HCT116 (cell line): ENCODE measurements at regions not wholly inside any gene's neighbourhood (a gene's known extent, or its start where the extent isn't known, plus 50 kb on each side); places are given as distances from the start of the nearest gene placed in this dataset.

Experiments used
- ATAC-seq: fragments of 200-7000 bp; cut with Tn5 transposase; 2 replicates; pipeline ENCODE4 v1.9.1; 2020; ENCODE audit warnings: mild to moderate bottlenecking, moderate library complexity
- BruUV-seq: library from RNA; stranded (reverse); fragments of 400-500 nt; replicated peaks from 2 replicates; lab custom pipeline; 2021; lab: Mats Ljungman, UMichigan
- CTCF ChIA-PET: fragments of 300-600 bp; sonication (Branson Sonifier 250); formaldehyde crosslinking; loops from one replicate; lab custom pipeline; 2021; ENCODE audit warnings: antibody characterized with exemption; lab: Charles Lee
- POLR2A ChIA-PET: fragments of 300-600, 350-600 bp; sonication (Branson Sonifier 250); formaldehyde crosslinking; loops from one replicate; lab custom pipeline; 2021; ENCODE audit warnings: antibody characterized with exemption; lab: Charles Lee
- RAD21 ChIA-PET, 2 experiments: fragments of 300-600 bp; sonication (Branson Sonifier 250); formaldehyde crosslinking; loops; one replicate each; lab custom pipeline; 2023; ENCODE audit warnings: low total read pairs in 2 of 2; ENCODE audit not compliant: uncharacterized antibody in 2 of 2, unreplicated experiment in 2 of 2, low non-redundant PET in 1 of 2; lab: Charles Lee
- DNase-seq: peaks from one replicate; pipeline ENCODE4 v3.0.0-alpha.2; 2010; ENCODE audit warnings: low read depth, low spot score
- H2AFZ ChIP-seq: fragments of 200-600 bp; shearing (Covaris generic), sonication (generic); 2 replicates; pipeline ENCODE4 v1.6.1; 2017; ENCODE audit warnings: low read depth, mixed run types, mixed read lengths, antibody characterized with exemption, low read length; ENCODE audit not compliant: poor library complexity, severe bottlenecking
- H3K27ac ChIP-seq: 2 replicates; pipeline ENCODE4 v1.5.1; 2012; ENCODE audit warnings: low read depth, low read length
- H3K27me3 ChIP-seq: fragments of 200-600 bp; sonication (generic); 2 replicates; pipeline ENCODE4 v1.6.1; 2016; ENCODE audit warnings: mixed run types, low read length, mixed read lengths; ENCODE audit not compliant: insufficient read depth
- H3K36me3 ChIP-seq, 2 experiments: fragments of 200-500 bp in 1 of 2; fragments of 200-600 bp in 1 of 2; sonication (Bioruptor generic) in 1 of 2; sonication (generic) in 1 of 2; 2 replicates each; pipeline versions ENCODE4 v1.5.1 to v1.6.1; 2014 to 2016; ENCODE audit warnings: low read length in 2 of 2, inconsistent platforms in 1 of 2, mixed read lengths in 1 of 2, mixed run types in 1 of 2; ENCODE audit not compliant: insufficient read depth in 2 of 2, control insufficient read depth in 1 of 2
- H3K4me1 ChIP-seq, 2 experiments: fragments of 200-600 bp in 1 of 2; sonication (generic) in 1 of 2; 2 replicates each; pipeline versions ENCODE4 v1.5.1 to v1.6.1; 2012 to 2017; ENCODE audit warnings: low read length in 2 of 2, inconsistent platforms in 1 of 2, mild to moderate bottlenecking in 1 of 2, mixed read lengths in 1 of 2, mixed run types in 1 of 2, moderate library complexity in 1 of 2; ENCODE audit not compliant: insufficient read depth in 2 of 2, control insufficient read depth in 1 of 2
- H3K4me2 ChIP-seq: fragments of 200-600 bp; sonication (generic); 2 replicates; pipeline ENCODE4 v1.6.1; 2017; ENCODE audit warnings: mixed run types, low read length, mixed read lengths
- H3K4me3 ChIP-seq, 2 experiments: fragments of 200-600 bp in 1 of 2; sonication (generic) in 1 of 2; replicated peaks in 1 of 2; 2 replicates each; pipeline ENCODE4 v1.5.1; 2011 to 2016; ENCODE audit warnings: low read length in 2 of 2, control low read depth in 1 of 2, low read depth in 1 of 2, mild to moderate bottlenecking in 1 of 2, mixed read lengths in 1 of 2, mixed run types in 1 of 2
- H3K79me2 ChIP-seq: fragments of 200-600 bp; sonication (generic); 2 replicates; pipeline ENCODE4 v1.6.1; 2017; ENCODE audit warnings: mild to moderate bottlenecking, mixed run types, low read length, moderate library complexity, mixed read lengths; ENCODE audit not compliant: insufficient read depth
- H3K9ac ChIP-seq: fragments of 200-600 bp; sonication (generic); 2 replicates; pipeline ENCODE4 v1.6.1; 2016; ENCODE audit warnings: low read length, mixed read lengths
- H3K9me2 ChIP-seq: fragments of 200-600 bp; sonication (generic), shearing (Covaris generic); 2 replicates; pipeline ENCODE4 v1.6.1; 2017; ENCODE audit warnings: mixed run types, mild to moderate bottlenecking, moderate library complexity; ENCODE audit not compliant: insufficient read depth
- H3K9me3 ChIP-seq, 2 experiments: fragments of 200-500 bp in 1 of 2; fragments of 200-600 bp in 1 of 2; sonication (Bioruptor generic) in 1 of 2; sonication (generic) in 1 of 2; 2 replicates each; pipeline ENCODE4 v1.6.1; 2014 to 2017; ENCODE audit warnings: low read length in 2 of 2, mixed read lengths in 2 of 2, inconsistent platforms in 1 of 2, low read depth in 1 of 2, mild to moderate bottlenecking in 1 of 2, mixed run types in 1 of 2, moderate library complexity in 1 of 2; ENCODE audit not compliant: control insufficient read depth in 1 of 2, insufficient read depth in 1 of 2
- H4K20me1 ChIP-seq: fragments of 200-600 bp; sonication (generic), shearing (Covaris generic); 2 replicates; pipeline ENCODE4 v1.6.1; 2017; ENCODE audit warnings: mixed run types, mild to moderate bottlenecking, moderate library complexity; ENCODE audit not compliant: insufficient read depth
- ATF3 ChIP-seq: IDR thresholded peaks from 2 replicates; pipeline ENCODE4 v1.6.1; 2012
- CEBPB ChIP-seq: IDR thresholded peaks from 2 replicates; pipeline ENCODE4 v1.6.1; 2012; ENCODE audit warnings: low read depth
- EZH2 ChIP-seq: fragments of 200-600 bp; sonication (generic); IDR thresholded peaks from 2 replicates; pipeline ENCODE4 v1.6.1; 2017; ENCODE audit warnings: antibody characterized with exemption, mixed run types
- MAX ChIP-seq: IDR thresholded peaks from 2 replicates; pipeline ENCODE4 v1.6.1; 2012
- POLR2A ChIP-seq: IDR thresholded peaks from 2 replicates; pipeline ENCODE4 v1.7.0; 2011; ENCODE audit warnings: borderline replicate concordance; ENCODE audit not compliant: insufficient read depth, insufficient read length; ENCODE audit errors: extremely low read depth
- POLR2AphosphoS5 ChIP-seq: IDR thresholded peaks from 2 replicates; pipeline ENCODE4 v1.6.1; 2011; ENCODE audit warnings: mild to moderate bottlenecking, low read depth, low read length, moderate library complexity
- SP1 ChIP-seq: IDR thresholded peaks from 2 replicates; pipeline ENCODE4 v1.6.1; 2012; ENCODE audit warnings: low read depth
- SRF ChIP-seq: IDR thresholded peaks from 2 replicates; pipeline ENCODE4 v1.6.1; 2012; ENCODE audit warnings: low read depth
- TCF7L2 ChIP-seq: IDR thresholded peaks from 2 replicates; pipeline ENCODE4 v1.7.0; 2011; ENCODE audit warnings: borderline replicate concordance, inconsistent platforms; ENCODE audit not compliant: insufficient read depth, insufficient read length; ENCODE audit errors: extremely low read depth
- YY1 ChIP-seq: IDR thresholded peaks from 2 replicates; pipeline ENCODE4 v1.6.1; 2011; ENCODE audit warnings: low read length, low read depth, moderate library complexity, mild to moderate bottlenecking; ENCODE audit not compliant: insufficient replicate concordance; ENCODE audit errors: extremely low read depth
- ZBTB33 ChIP-seq: IDR thresholded peaks from 2 replicates; pipeline ENCODE4 v1.6.1; 2011; ENCODE audit warnings: mild to moderate bottlenecking, low read length, moderate library complexity; ENCODE audit not compliant: insufficient replicate concordance; ENCODE audit errors: extremely low read depth
- ZFX ChIP-seq: fragments of 450-650 bp; IDR thresholded peaks from 2 replicates; pipeline ENCODE4 v1.6.1; 2017
- ZNF274 ChIP-seq: fragments of 200-500 bp; sonication (Bioruptor generic); IDR thresholded peaks from 2 replicates; pipeline ENCODE4 v1.6.1; 2014; ENCODE audit warnings: mild to moderate bottlenecking, low read depth, low read length, inconsistent platforms
- intact Hi-C: fragments of 100-400 bp; cut with micrococcal nuclease; formaldehyde crosslinking; loops from 2 replicates; pipeline ENCODE4 v1.10.0; 2022

GRCh38 chr2:239678186-239678490 is 277.3 kb upstream of the HDAC4 start:
- H3K4me2 ChIP-seq, result no peak overlapping the region
- no peak overlapping the region for H3K9ac ChIP-seq
- H3K9me3 ChIP-seq, result no peaks in the 10 kb centered on the region
- DNase-seq (no peak), ATAC-seq (no peak)
- peaks cover 43% of the 10 kb centered on the region for H3K27me3 ChIP-seq
- BruUV-seq, result no TSS peak
- no peaks in the 10 kb centered on the region for H3K9me2 ChIP-seq
- POLR2A ChIA-PET, result no interaction called here
- intact Hi-C loops, result no loop called here
- no peaks in the 10 kb centered on the region for H3K79me2 ChIP-seq
- no peaks in the 10 kb centered on the region for H3K36me3 ChIP-seq
- CTCF ChIA-PET, result no interaction called here
- H3K4me1 ChIP-seq, result no peaks in the 10 kb centered on the region
- no peaks in the 10 kb centered on the region for H4K20me1 ChIP-seq
- RAD21 ChIA-PET, result no interaction called here
- no peak for TF ChIP-seq ZNF274
- TF ChIP-seq ATF3, result no peak
- no peak for TF ChIP-seq POLR2A
- no peak for TF ChIP-seq TCF7L2
- TF ChIP-seq ZBTB33, result no peak
- no peak overlapping the region for H2AFZ ChIP-seq
- no peak overlapping the region for H3K27ac ChIP-seq
- no peak overlapping the region for H3K4me3 ChIP-seq

GRCh38 chr2:239677453-239678185 is 276.8 kb upstream of the HDAC4 start:
- RAD21 ChIA-PET, result no interaction called here
- ATAC-seq, result no peak
- CTCF ChIA-PET, result no interaction called here
- DNase-seq, result no peak
- H3K9me2 ChIP-seq, result no peaks in the 10 kb centered on the region
- TF ChIP-seq MAX (no peak), YY1 (no peak), CEBPB (no peak), SP1 (no peak), POLR2AphosphoS5 (no peak), EZH2 (no peak), ZNF274 (no peak), ZFX (no peak), SRF (no peak)
- H4K20me1 ChIP-seq, result no peaks in the 10 kb centered on the region
- H3K4me3 ChIP-seq, result no peak overlapping the region
- intact Hi-C loops, result no loop called here
- no peak overlapping the region for H3K9ac ChIP-seq
- no peaks in the 10 kb centered on the region for H3K79me2 ChIP-seq
- BruUV-seq, result no TSS peak
- H3K4me2 ChIP-seq, result no peak overlapping the region
- POLR2A ChIA-PET, result no interaction called here
- H3K9me3 ChIP-seq, result no peaks in the 10 kb centered on the region
- H3K27me3 ChIP-seq, result peaks cover 38% of the 10 kb centered on the region
- H3K4me1 ChIP-seq, result no peaks in the 10 kb centered on the region
- H3K27ac ChIP-seq, result no peak overlapping the region
- no peak overlapping the region for H2AFZ ChIP-seq
- H3K36me3 ChIP-seq, result no peaks in the 10 kb centered on the region
